PC-9 (cell line): ENCODE measurements at regions not wholly inside any gene's neighbourhood (a gene's known extent, or its start where the extent isn't known, plus 50 kb on each side); places are given as distances from the start of the nearest gene placed in this dataset.

Source experiments
- BruUV-seq: library from RNA; stranded (reverse); fragments of 400-500 nt; replicated peaks from 2 replicates; lab custom pipeline; 2021; lab: Mats Ljungman, UMichigan
- CTCF ChIA-PET: fragments of 300-600 bp; sonication (Branson Sonifier 250); formaldehyde crosslinking; loops from one replicate; lab custom pipeline; 2022; ENCODE audit warnings: antibody characterized with exemption; lab: Charles Lee
- POLR2A ChIA-PET: fragments of 300-600 bp; sonication (Branson Sonifier 250); formaldehyde crosslinking; loops from one replicate; lab custom pipeline; 2022; ENCODE audit warnings: antibody characterized with exemption; ENCODE audit not compliant: unreplicated experiment; lab: Charles Lee
- DNase-seq, 2 experiments: peaks; one replicate each; pipeline versions ENCODE4 v3.0.0 to v3.0.0-alpha.2; 2015 to 2022; ENCODE audit warnings: mixed read lengths in 1 of 2
- H2AFZ ChIP-seq: fragments of 200-600 bp; sonication (generic); 2 replicates; pipeline ENCODE4 v1.8.1; 2017; ENCODE audit warnings: antibody characterized with exemption
- H3F3A ChIP-seq: fragments of 200-600 bp; sonication (generic); 2 replicates; pipeline ENCODE4 v1.8.1; 2017; ENCODE audit warnings: antibody characterized with exemption, mild to moderate bottlenecking, low read depth; ENCODE audit not compliant: insufficient read depth
- H3K27ac ChIP-seq: fragments of 200-600 bp; sonication (generic); 2 replicates; pipeline ENCODE4 v1.6.1; 2016; ENCODE audit warnings: mixed run types
- H3K27me3 ChIP-seq: fragments of 200-600 bp; sonication (generic); 2 replicates; pipeline ENCODE4 v1.6.1; 2016; ENCODE audit warnings: low read depth, mixed run types; ENCODE audit not compliant: insufficient read depth
- H3K36me3 ChIP-seq: fragments of 200-600 bp; sonication (generic); 2 replicates; pipeline ENCODE4 v1.6.1; 2016; ENCODE audit warnings: low read depth, mixed run types
- H3K4me1 ChIP-seq: fragments of 200-600 bp; sonication (generic); replicated peaks from 2 replicates; pipeline ENCODE4 v1.6.1; 2016; ENCODE audit warnings: mixed run types; ENCODE audit not compliant: insufficient read depth
- H3K4me2 ChIP-seq: fragments of 200-600 bp; sonication (generic); 2 replicates; pipeline ENCODE4 v1.6.1; 2017; ENCODE audit warnings: mixed run types
- H3K4me3 ChIP-seq: fragments of 200-600 bp; sonication (generic); 2 replicates; pipeline ENCODE4 v1.6.1; 2016; ENCODE audit warnings: mixed run types
- H3K79me2 ChIP-seq: fragments of 200-600 bp; sonication (generic); 2 replicates; pipeline ENCODE4 v1.6.1; 2017; ENCODE audit warnings: low read depth, mixed run types
- H3K9me2 ChIP-seq: fragments of 200-600 bp; sonication (generic); 2 replicates; pipeline ENCODE4 v1.8.1; 2017; ENCODE audit warnings: mild to moderate bottlenecking; ENCODE audit not compliant: insufficient read depth
- H3K9me3 ChIP-seq: fragments of 200-600 bp; sonication (generic); 2 replicates; pipeline ENCODE4 v1.8.1; 2016; ENCODE audit warnings: low read depth; ENCODE audit not compliant: insufficient read depth
- H4K20me1 ChIP-seq: fragments of 200-600 bp; sonication (generic); 2 replicates; pipeline ENCODE4 v1.8.1; 2017; ENCODE audit not compliant: insufficient read depth
- EZH2 ChIP-seq: fragments of 200-600 bp; sonication (generic); IDR thresholded peaks from 2 replicates; pipeline ENCODE4 v1.8.0; 2017; ENCODE audit warnings: antibody characterized with exemption, low read depth
- intact Hi-C: fragments of 100-400 bp; cut with micrococcal nuclease; formaldehyde crosslinking; loops from one replicate; pipeline ENCODE4 v1.10.0; 2022; ENCODE audit not compliant: unreplicated experiment
- TF ChIP-seq, protein P1 (sequence below): fragments of 200-600 bp; sonication (generic); conservative IDR thresholded peaks from 2 replicates; pipeline ENCODE4 v1.6.1; 2017; ENCODE audit warnings: mixed run types, antibody characterized with exemption, mild to moderate bottlenecking, moderate library complexity

DNA sequence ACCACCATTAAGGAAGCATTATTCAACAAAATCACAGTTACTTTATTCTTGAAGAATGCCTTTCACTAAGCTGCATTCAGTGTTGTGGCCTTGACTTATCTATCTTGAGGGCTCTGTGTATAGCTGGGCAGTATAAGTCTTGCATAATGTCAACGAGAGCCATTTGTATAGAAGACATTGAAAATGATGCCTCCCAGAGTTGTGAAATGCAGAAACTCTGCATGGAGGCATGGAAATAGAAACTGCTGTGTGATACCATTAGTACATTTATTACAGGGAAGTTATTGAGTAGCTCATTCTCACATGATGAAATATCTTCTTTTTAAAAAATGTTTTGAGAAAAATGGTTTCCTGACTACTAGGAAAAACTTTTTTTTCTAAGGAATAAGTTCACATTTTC is 111.4 kb upstream of the SNX7 start:
- BruUV-seq, result no TSS peak
- Histone ChIP-seq H3K4me3 (no peak overlapping the region), H3K9me3 (peaks cover 3% of the 10 kb centered on the region), H3K4me1 (no peaks in the 10 kb centered on the region), H3K9me2 (peaks cover 15% of the 10 kb centered on the region; the same call in 1 of the 2 replicates), H2AFZ (no peak overlapping the region), H3K79me2 (no peaks in the 10 kb centered on the region), H3K27ac (no peak overlapping the region), H3K4me2 (no peak overlapping the region), H3F3A (no peaks in the 10 kb centered on the region), H3K36me3 (no peaks in the 10 kb centered on the region), H3K27me3 (no peaks in the 10 kb centered on the region), H4K20me1 (no peaks in the 10 kb centered on the region)
- TF ChIP-seq EZH2, result no peak
- TF ChIP-seq, protein P1, sequence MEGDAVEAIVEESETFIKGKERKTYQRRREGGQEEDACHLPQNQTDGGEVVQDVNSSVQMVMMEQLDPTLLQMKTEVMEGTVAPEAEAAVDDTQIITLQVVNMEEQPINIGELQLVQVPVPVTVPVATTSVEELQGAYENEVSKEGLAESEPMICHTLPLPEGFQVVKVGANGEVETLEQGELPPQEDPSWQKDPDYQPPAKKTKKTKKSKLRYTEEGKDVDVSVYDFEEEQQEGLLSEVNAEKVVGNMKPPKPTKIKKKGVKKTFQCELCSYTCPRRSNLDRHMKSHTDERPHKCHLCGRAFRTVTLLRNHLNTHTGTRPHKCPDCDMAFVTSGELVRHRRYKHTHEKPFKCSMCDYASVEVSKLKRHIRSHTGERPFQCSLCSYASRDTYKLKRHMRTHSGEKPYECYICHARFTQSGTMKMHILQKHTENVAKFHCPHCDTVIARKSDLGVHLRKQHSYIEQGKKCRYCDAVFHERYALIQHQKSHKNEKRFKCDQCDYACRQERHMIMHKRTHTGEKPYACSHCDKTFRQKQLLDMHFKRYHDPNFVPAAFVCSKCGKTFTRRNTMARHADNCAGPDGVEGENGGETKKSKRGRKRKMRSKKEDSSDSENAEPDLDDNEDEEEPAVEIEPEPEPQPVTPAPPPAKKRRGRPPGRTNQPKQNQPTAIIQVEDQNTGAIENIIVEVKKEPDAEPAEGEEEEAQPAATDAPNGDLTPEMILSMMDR, result no peak
- ChIA-PET CTCF (no interaction called here), POLR2A (no interaction called here)
- intact Hi-C loops, result no loop called here
- DNase-seq, result no peak

DNA sequence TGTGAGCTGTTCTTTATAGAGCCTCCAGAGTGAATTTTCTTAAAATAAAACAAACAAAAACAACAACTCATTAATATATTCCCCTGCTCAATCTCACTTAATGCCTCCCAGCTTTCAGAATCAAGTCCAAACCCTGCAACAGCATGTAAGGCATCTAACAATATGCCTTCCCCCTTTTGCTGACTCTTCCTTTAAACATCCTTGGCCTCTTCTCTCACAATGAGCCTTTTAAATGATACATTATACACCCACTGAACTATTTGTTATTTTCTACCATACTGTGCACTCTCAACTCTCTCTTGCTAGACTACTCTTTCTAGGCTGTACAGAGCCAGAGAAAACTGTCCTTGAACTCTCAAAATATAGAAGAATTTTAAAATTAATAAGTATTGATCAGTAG is 115.2 kb upstream of the SNX7 start:
- H3K4me2 ChIP-seq, result no peak overlapping the region
- H3K27ac ChIP-seq, result no peak overlapping the region
- H3K4me1 ChIP-seq, result no peaks in the 10 kb centered on the region
- no peaks in the 10 kb centered on the region for H3K27me3 ChIP-seq
- H3F3A ChIP-seq, result no peaks in the 10 kb centered on the region
- BruUV-seq, result no TSS peak
- H3K9me3 ChIP-seq, result peaks cover 3% of the 10 kb centered on the region; the same call in 1 of the 2 replicates
- DNase-seq, result no peak
- no peaks in the 10 kb centered on the region for H3K79me2 ChIP-seq
- H3K9me2 ChIP-seq, result peaks cover 10% of the 10 kb centered on the region; the same call in 1 of the 2 replicates
- POLR2A ChIA-PET, result no interaction called here
- H4K20me1 ChIP-seq, result no peaks in the 10 kb centered on the region
- no peak overlapping the region for H3K4me3 ChIP-seq
- no peaks in the 10 kb centered on the region for H3K36me3 ChIP-seq
- TF ChIP-seq, protein P1, result no peak
- no peak for TF ChIP-seq EZH2
- CTCF ChIA-PET, result no interaction called here
- intact Hi-C loops, result no loop called here
- H2AFZ ChIP-seq, result no peak overlapping the region

DNA sequence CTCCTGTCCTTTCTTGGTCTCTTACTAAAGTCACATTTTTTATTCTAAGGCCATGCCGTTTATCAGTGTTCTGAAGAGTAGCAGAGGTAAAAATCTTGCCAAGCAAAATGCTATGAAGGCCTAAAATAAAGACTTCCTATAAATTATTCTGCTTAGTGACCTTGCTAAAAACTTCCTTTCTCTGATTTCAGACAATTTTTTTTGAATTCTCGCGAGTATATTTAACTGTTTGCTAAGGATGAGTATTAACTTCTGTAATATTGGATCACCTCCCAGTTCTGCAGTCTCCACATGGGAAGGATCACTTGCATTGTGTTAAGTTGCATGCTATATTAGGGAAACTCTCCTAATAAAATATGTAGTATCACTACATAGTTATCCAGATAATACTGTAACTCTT is 123.4 kb upstream of the SNX7 start:
- no peak overlapping the region for H3K27ac ChIP-seq
- no peaks in the 10 kb centered on the region for H4K20me1 ChIP-seq
- no peaks in the 10 kb centered on the region for H3K27me3 ChIP-seq
- H3K4me1 ChIP-seq, result no peaks in the 10 kb centered on the region
- no peak overlapping the region for H3K4me2 ChIP-seq
- intact Hi-C loops, result no loop called here
- no peaks in the 10 kb centered on the region for H3K79me2 ChIP-seq
- TF ChIP-seq, protein P1, result no peak
- no peak for TF ChIP-seq EZH2
- no peak for DNase-seq
- H2AFZ ChIP-seq, result no peak overlapping the region
- H3K36me3 ChIP-seq, result no peaks in the 10 kb centered on the region
- CTCF ChIA-PET, result no interaction called here
- POLR2A ChIA-PET, result no interaction called here
- no peaks in the 10 kb centered on the region for H3K9me3 ChIP-seq
- no TSS peak for BruUV-seq
- no peak overlapping the region for H3K4me3 ChIP-seq
- peaks cover 4% of the 10 kb centered on the region; the same call in 1 of the 2 replicates for H3K9me2 ChIP-seq
- no peaks in the 10 kb centered on the region for H3F3A ChIP-seq
